Cardiac fibroblast (primary cell): ENCODE measurements at regions not wholly inside any gene's neighbourhood (a gene's known extent, or its start where the extent isn't known, plus 50 kb on each side); places are given as distances from the start of the nearest gene placed in this dataset.
"Not testable (repeated sequence)": the region's sequence is repeated elsewhere in the genome, so short reads cannot be mapped to it uniquely, and the experiment has no call there.

ENCODE experiments used
- DNase-seq, 2 donors: peaks; one replicate each; pipeline versions ENCODE4 v3.0.0 to v3.0.0-alpha.2; 2010; ENCODE audit warnings: low read depth in 2 of 2
- H3K4me3 ChIP-seq, 2 donors: replicated peaks in 1 of 2; 1 replicate in 1 of 2; 2 replicates in 1 of 2; pipeline ENCODE4 v1.5.1; 2011; ENCODE audit warnings: low read depth in 2 of 2, low read length in 2 of 2, mild to moderate bottlenecking in 2 of 2, moderate library complexity in 1 of 2
- TF ChIP-seq, protein P1 (sequence below): IDR thresholded peaks from one replicate; pipeline ENCODE4 v1.5.1; 2011; ENCODE audit warnings: low read depth, mild to moderate bottlenecking, low read length, inconsistent platforms

- TF ChIP-seq, protein P1, sequence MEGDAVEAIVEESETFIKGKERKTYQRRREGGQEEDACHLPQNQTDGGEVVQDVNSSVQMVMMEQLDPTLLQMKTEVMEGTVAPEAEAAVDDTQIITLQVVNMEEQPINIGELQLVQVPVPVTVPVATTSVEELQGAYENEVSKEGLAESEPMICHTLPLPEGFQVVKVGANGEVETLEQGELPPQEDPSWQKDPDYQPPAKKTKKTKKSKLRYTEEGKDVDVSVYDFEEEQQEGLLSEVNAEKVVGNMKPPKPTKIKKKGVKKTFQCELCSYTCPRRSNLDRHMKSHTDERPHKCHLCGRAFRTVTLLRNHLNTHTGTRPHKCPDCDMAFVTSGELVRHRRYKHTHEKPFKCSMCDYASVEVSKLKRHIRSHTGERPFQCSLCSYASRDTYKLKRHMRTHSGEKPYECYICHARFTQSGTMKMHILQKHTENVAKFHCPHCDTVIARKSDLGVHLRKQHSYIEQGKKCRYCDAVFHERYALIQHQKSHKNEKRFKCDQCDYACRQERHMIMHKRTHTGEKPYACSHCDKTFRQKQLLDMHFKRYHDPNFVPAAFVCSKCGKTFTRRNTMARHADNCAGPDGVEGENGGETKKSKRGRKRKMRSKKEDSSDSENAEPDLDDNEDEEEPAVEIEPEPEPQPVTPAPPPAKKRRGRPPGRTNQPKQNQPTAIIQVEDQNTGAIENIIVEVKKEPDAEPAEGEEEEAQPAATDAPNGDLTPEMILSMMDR, result no peak
- no peak for DNase-seq
- no peak overlapping the region for H3K4me3 ChIP-seq
Observed at GRCh38 chr15:96144734-96145133, 185.8 kb upstream of the NR2F2 start.

- TF ChIP-seq, protein P1, result no peak
- no peak for DNase-seq
Observed at GRCh38 chr15:96146726-96147125, 183.8 kb upstream of the NR2F2 start.

DNA sequence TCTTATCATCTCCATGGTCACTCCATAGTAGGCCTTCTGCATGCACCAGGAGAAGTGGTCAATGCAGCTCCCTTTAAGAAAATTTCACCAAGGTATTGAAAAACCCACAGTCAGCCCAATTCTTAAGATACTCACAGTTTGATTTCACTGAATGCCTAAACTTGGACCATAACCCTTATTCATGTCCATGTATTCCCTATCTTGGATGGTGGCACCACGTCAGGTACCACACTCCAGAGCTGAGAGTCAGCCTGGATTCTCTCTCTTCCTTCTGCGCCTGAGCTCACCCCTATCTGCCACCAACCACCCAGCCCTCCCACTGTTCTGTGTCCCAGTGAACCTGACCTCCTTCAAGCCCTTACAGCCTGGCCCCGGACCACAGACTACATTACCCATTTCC lies 183.2 kb upstream of the NR2F2 start:
- no peak overlapping the region for H3K4me3 ChIP-seq
- no peak for DNase-seq
- TF ChIP-seq, protein P1, result no peak

More at GRCh38 chr15:96146726-96147125, 183.8 kb upstream of the NR2F2 start:
- H3K4me3 ChIP-seq, result no peak overlapping the region

DNA sequence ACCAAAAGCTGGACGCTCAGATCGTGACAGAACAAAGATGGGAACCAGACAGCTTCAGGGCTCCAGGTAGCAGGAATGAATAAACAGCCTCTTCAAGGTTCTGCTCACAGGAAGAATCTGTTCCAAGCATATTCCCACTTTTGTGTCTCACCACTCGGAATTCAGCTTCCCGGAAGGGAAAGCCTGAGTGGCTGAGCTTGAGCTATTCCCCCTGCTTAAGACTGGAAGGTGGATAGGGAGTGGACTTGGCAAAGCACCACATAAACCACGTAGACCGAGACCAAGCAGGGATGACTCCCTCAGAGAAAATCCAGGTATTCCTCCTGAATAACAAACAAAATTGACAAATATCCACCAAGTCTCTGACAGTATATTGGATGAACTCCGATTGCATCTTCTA lies 180.2 kb upstream of the NR2F2 start:
- TF ChIP-seq, protein P1, result no peak
- DNase-seq, result no peak
- H3K4me3 ChIP-seq, result no peak overlapping the region

DNA sequence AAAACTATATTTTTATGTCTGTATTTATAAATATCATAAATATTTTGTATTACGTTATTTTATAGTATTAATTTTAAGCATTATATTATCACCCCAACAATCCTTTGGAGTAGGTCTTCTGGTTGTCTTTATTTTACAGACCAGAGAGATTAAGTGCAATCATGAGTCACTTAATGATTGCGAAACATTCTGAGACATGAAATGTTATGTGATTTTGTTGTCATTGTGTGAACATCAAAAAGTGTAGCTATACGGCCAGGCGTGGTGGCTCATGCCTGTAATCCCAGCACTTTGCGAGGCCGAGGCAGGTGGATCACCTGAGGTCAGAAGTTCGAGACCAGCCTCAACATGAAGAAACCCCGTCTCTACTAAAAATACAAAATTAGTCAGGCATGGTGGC lies 178.8 kb upstream of the NR2F2 start:
- H3K4me3 ChIP-seq, result not testable (repeated sequence)
- DNase-seq, result peak; percentile 48 to 73

DNA sequence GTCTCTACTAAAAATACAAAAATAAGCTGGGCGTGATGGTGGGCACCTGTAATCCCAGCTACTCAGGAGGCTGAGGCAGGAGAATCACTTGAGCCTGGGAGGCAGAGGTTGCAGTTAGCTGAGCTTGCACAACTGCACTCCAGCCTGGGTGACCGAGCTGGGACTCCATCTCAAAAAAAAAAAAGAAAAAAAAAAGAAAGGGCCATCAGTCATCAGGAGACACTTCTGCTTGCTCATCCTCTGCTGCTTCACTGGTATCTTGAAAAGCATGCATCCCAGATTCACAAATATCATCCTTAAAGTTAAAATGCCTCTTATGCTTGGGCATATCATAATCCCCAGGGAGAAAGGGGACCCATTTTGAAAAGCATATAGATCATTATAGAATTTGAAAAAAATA lies 176.6 kb upstream of the NR2F2 start:
- TF ChIP-seq, protein P1, result no peak
- no peak for DNase-seq
- H3K4me3 ChIP-seq, result no peak overlapping the region

- no peak overlapping the region for H3K4me3 ChIP-seq
- TF ChIP-seq, protein P1, result no peak
- DNase-seq, result peak in 1 of 2 donors; percentile 57
Observed at GRCh38 chr15:96158938-96159337, 171.6 kb upstream of the NR2F2 start.
